DOHH2 (cell line): ENCODE measurements at regions not wholly inside any gene's neighbourhood (a gene's known extent, or its start where the extent isn't known, plus 50 kb on each side); places are given as distances from the start of the nearest gene placed in this dataset.

Source experiments
- CTCF ChIP-seq: fragments of 200-600 bp; sonication (generic); IDR thresholded peaks from one replicate; pipeline ENCODE4 v1.5.1; 2014; ENCODE audit warnings: antibody characterized with exemption, mild to moderate bottlenecking, low read depth, low read length; ENCODE audit not compliant: poor library complexity, severe bottlenecking
- EZH2phosphoT487 ChIP-seq: fragments of 200-600 bp; sonication (generic); IDR thresholded peaks from 2 replicates; pipeline ENCODE4 v1.6.1; 2017; ENCODE audit warnings: borderline replicate concordance, mild to moderate bottlenecking, antibody characterized with exemption, low read length, moderate library complexity, mixed read lengths

- no peak for TF ChIP-seq CTCF
- no peak for TF ChIP-seq EZH2phosphoT487
Observed at GRCh38 chr4:104973708-104974107, 173.0 kb upstream of the TET2 start.
